Mucosa of rectum (tissue), 2 donors: ENCODE measurements at regions not wholly inside any gene's neighbourhood (a gene's known extent, or its start where the extent isn't known, plus 50 kb on each side); places are given as distances from the start of the nearest gene placed in this dataset.
"Not testable (repeated sequence)": the region's sequence is repeated elsewhere in the genome, so short reads cannot be mapped to it uniquely, and the experiment has no call there.

Experiments
- H3K27ac ChIP-seq, 2 donors: one replicate each; pipeline ENCODE4 v1.7.0; 2013; ENCODE audit warnings: inconsistent platforms in 2 of 2, low read depth in 2 of 2, low read length in 2 of 2
- H3K27me3 ChIP-seq, 2 donors: one replicate each; pipeline ENCODE4 v1.7.0; 2013; ENCODE audit warnings: low read length in 2 of 2; ENCODE audit not compliant: control insufficient read depth in 2 of 2, insufficient read depth in 2 of 2
- H3K36me3 ChIP-seq, 2 donors: one replicate each; pipeline ENCODE4 v1.7.0; 2013; ENCODE audit warnings: low read length in 2 of 2; ENCODE audit not compliant: control insufficient read depth in 2 of 2, insufficient read depth in 2 of 2
- H3K4me1 ChIP-seq, 2 donors: one replicate each; pipeline ENCODE4 v1.7.0; 2013; ENCODE audit warnings: low read length in 2 of 2, mild to moderate bottlenecking in 1 of 2; ENCODE audit not compliant: control insufficient read depth in 2 of 2, insufficient read depth in 2 of 2
- H3K4me3 ChIP-seq, 2 donors: one replicate each; pipeline ENCODE4 v1.7.0; 2013; ENCODE audit warnings: low read length in 2 of 2
- H3K9ac ChIP-seq, 2 donors: one replicate each; pipeline ENCODE4 v1.7.0; 2013; ENCODE audit warnings: low read length in 2 of 2, low read depth in 1 of 2, mild to moderate bottlenecking in 1 of 2
- H3K9me3 ChIP-seq, 2 donors: one replicate each; pipeline ENCODE4 v1.7.0; 2013; ENCODE audit warnings: low read length in 2 of 2; ENCODE audit not compliant: control insufficient read depth in 2 of 2
- donor health status: healthy.
- donor health status: Normal muscosa, but diverticular disease.

- H3K27me3 ChIP-seq, result peaks cover 0 to 2% of the 10 kb centered on the region in 2 donors
- no peaks in the 10 kb centered on the region for H3K36me3 ChIP-seq
- H3K4me3 ChIP-seq, result no peak overlapping the region
- H3K4me1 ChIP-seq, result no peaks in the 10 kb centered on the region
- H3K27ac ChIP-seq, result no peak overlapping the region
- H3K9me3 ChIP-seq, result no peaks in the 10 kb centered on the region
- no peak overlapping the region for H3K9ac ChIP-seq
These were observed 87.7 kb downstream of the DCK start for GRCh38 chr4:71081192-71081591.

GRCh38 chr4:71093745-71094144 lies 100.3 kb downstream of the DCK start:
- Histone ChIP-seq H3K36me3 (no peaks in the 10 kb centered on the region), H3K27ac (no peak overlapping the region), H3K4me3 (no peak overlapping the region), H3K4me1 (peaks cover 0 to 10% of the 10 kb centered on the region in 2 donors), H3K9me3 (no peaks in the 10 kb centered on the region), H3K27me3 (no peaks in the 10 kb centered on the region), H3K9ac (no peak overlapping the region)

GRCh38 chr4:71094201-71094600 lies 100.8 kb downstream of the DCK start:
- no peaks in the 10 kb centered on the region for H3K27me3 ChIP-seq
- H3K27ac ChIP-seq, result no peak overlapping the region
- peaks cover 0 to 10% of the 10 kb centered on the region in 2 donors for H3K4me1 ChIP-seq

GRCh38 chr4:71095141-71095540 lies 101.7 kb downstream of the DCK start:
- Histone ChIP-seq H3K9me3 (no peaks in the 10 kb centered on the region), H3K4me3 (no peak overlapping the region), H3K27me3 (no peaks in the 10 kb centered on the region), H3K27ac (no peak overlapping the region), H3K9ac (no peak overlapping the region), H3K4me1 (peaks cover 0 to 10% of the 10 kb centered on the region in 2 donors), H3K36me3 (no peaks in the 10 kb centered on the region)

More at GRCh38 chr4:71094201-71094600, 100.8 kb downstream of the DCK start:
- Histone ChIP-seq H3K4me3 (no peak overlapping the region), H3K9ac (no peak overlapping the region), H3K36me3 (no peaks in the 10 kb centered on the region), H3K9me3 (no peaks in the 10 kb centered on the region)

GRCh38 chr4:71095545-71095944 lies 102.1 kb downstream of the DCK start:
- Histone ChIP-seq H3K9ac (no peak overlapping the region), H3K4me1 (peaks cover 0 to 10% of the 10 kb centered on the region in 2 donors), H3K27ac (no peak overlapping the region), H3K36me3 (no peaks in the 10 kb centered on the region), H3K9me3 (no peaks in the 10 kb centered on the region), H3K27me3 (no peaks in the 10 kb centered on the region), H3K4me3 (no peak overlapping the region)

- H3K36me3 ChIP-seq, result no peaks in the 10 kb centered on the region
- H3K9me3 ChIP-seq, result no peaks in the 10 kb centered on the region
- no peak overlapping the region for H3K9ac ChIP-seq
- H3K27ac ChIP-seq, result no peak overlapping the region
- H3K4me3 ChIP-seq, result no peak overlapping the region
- H3K4me1 ChIP-seq, result no peaks in the 10 kb centered on the region
- H3K27me3 ChIP-seq, result no peaks in the 10 kb centered on the region
These were observed 114.3 kb downstream of the DCK start for GRCh38 chr4:71107726-71108125.

GRCh38 chr4:71110499-71110898 lies 117.0 kb downstream of the DCK start:
- no peak overlapping the region for H3K4me3 ChIP-seq
- H3K27me3 ChIP-seq, result no peaks in the 10 kb centered on the region
- H3K9me3 ChIP-seq, result no peaks in the 10 kb centered on the region
- no peak overlapping the region for H3K27ac ChIP-seq
- no peaks in the 10 kb centered on the region for H3K36me3 ChIP-seq
- no peak overlapping the region for H3K9ac ChIP-seq
- no peaks in the 10 kb centered on the region for H3K4me1 ChIP-seq

GRCh38 chr4:71111133-71111532 lies 117.7 kb downstream of the DCK start:
- H3K9me3 ChIP-seq, H3K27ac ChIP-seq, H3K36me3 ChIP-seq, H3K9ac ChIP-seq, H3K27me3 ChIP-seq, H3K4me3 ChIP-seq, H3K4me1 ChIP-seq: not testable (repeated sequence)

- Histone ChIP-seq H3K9ac (no peak overlapping the region), H3K27ac (no peak overlapping the region), H3K36me3 (no peaks in the 10 kb centered on the region), H3K4me1 (no peaks in the 10 kb centered on the region), H3K4me3 (no peak overlapping the region), H3K9me3 (no peaks in the 10 kb centered on the region), H3K27me3 (no peaks in the 10 kb centered on the region)
These were observed 119.8 kb downstream of the DCK start for GRCh38 chr4:71113294-71113693.

GRCh38 chr4:71120831-71121524 lies 127.5 kb downstream of the DCK start:
- Histone ChIP-seq H3K4me3 (no peak overlapping the region), H3K36me3 (no peaks in the 10 kb centered on the region), H3K9me3 (no peaks in the 10 kb centered on the region)

More at GRCh38 chr4:71120831-71121524, 127.5 kb downstream of the DCK start:
- Histone ChIP-seq H3K4me1 (no peaks in the 10 kb centered on the region), H3K27ac (no peak overlapping the region), H3K27me3 (no peaks in the 10 kb centered on the region), H3K9ac (no peak overlapping the region)
